ENCODE measurements at regions not wholly inside any gene's neighbourhood (a gene's known extent, or its start where the extent isn't known, plus 50 kb on each side); places are given as distances from the start of the nearest gene placed in this dataset.

DNA sequence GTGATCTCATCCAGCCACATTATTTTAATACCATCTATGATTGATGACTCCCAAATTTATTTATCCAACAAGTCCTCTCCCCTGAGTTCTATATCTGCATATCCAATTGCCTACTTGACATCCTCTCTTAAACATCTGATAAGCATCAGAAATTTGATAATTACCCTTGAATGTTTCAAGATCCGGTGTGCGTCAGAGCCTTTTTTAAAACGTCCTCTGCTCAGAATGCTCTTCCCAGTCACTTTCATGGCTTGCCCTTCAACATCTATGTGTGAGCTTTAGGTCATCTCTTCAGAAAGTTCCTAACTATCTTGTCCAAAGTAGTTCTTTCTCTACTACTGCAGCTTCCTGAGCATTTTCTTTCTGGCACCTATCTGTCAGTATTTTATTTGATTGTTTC lies 364.3 kb downstream of the PLPP3 start:
- DNase-seq, result no peak

DNA sequence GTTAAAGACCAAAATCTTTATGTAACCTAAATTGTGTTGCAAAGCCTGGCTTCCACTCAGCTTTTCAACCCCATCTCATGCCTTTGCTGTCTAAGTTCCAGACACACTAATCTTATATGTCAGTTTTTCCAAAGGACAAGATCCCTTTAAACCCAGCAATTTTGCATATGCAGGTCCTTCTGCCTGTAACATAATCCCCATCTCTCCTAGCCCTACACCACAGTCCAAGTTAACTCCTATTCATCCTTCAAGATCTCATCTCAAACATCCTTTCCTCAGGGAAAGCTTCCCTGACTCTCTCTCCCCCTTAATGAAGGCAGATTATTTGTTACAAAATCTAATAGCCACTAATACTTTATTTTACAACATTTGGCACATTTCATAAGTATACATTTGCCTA lies 366.3 kb downstream of the PLPP3 start:
- no peak for DNase-seq

DNA sequence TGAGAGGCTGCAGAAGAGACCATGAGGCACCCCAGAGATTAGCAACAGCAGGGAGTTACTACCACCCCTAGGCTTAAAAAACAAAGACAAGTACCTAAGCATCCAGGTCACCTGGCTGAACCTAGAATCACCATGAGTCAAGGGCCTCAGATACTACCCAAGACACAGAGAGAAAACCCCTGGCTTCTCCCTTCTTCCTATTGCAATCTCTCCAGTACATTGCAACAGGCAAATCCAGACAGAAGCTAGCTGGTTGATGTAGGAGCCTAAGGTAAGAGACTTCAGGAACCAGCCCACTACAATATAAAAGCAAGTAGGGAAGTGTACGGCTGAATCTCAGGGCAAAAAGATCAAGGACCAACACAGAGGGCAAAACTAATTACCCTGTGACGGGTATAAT lies 367.2 kb downstream of the PLPP3 start:
- no peak for DNase-seq

GRCh38 chr1:56206391-56206790 lies 373.0 kb downstream of the PLPP3 start:
- DNase-seq, result no peak

GRCh38 chr1:56204206-56204605 lies 375.2 kb downstream of the PLPP3 start:
- no peak for DNase-seq

DNA sequence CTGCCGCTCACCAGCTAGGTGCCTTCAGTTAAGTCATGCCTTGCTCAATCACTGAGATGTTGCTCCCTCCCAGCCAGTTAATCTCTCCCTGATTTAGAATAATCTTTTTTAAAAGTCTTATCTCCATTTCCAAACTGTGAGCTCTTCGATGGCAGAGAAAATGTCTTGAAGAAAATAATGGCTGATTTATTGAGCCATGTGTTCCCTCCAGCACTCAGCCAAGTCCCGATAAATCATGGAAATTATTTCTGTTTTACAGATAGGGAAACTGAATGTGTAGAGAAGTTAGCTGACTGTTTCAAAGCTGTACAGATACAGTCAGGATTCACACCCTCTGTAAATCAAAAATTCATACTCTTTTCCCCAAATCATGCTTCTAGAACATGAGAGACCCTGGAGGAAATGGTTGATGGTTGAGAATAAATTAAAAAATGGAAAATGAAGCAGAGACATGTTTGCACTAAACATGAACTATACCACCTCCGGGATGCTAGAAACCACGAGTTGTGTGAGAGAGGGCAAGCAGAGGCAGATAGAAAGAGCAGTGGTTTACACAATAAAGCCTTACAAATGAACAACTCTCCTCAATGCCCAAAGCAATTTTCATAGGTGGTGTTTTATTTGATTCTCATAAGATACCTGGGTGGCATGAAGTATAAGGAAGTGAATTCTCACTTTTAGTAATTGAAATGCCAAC lies 376.4 kb downstream of the PLPP3 start:
- DNase-seq, result no peak

- DNase-seq, result no peak
Observed at GRCh38 chr1:56202186-56202585, 377.2 kb downstream of the PLPP3 start.

GRCh38 chr1:56200896-56201295 lies 378.5 kb downstream of the PLPP3 start:
- DNase-seq, result no peak

GRCh38 chr1:56200442-56200841 lies 378.9 kb downstream of the PLPP3 start:
- no peak for DNase-seq

DNA sequence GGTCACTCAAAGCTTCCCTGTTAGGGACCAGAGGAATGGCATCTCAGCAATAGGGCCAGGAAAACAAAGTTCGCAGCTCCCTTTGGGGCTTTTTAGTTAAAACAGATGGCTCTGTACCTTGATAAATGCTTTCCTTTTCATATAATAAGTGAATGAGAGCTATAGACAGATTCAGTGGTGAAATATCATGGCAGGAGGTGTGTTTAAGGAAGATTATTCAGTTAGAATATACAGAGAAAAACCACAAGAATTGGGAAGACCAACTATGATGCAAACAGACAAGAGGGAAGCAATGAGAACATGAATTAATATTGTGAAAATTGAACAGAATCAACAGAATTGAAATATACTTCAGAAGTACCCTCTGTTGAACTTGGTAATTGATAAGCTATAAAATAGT lies 379.4 kb downstream of the PLPP3 start:
- no peak for DNase-seq

GRCh38 chr1:56199061-56199460 lies 380.3 kb downstream of the PLPP3 start:
- no peak for DNase-seq

DNA sequence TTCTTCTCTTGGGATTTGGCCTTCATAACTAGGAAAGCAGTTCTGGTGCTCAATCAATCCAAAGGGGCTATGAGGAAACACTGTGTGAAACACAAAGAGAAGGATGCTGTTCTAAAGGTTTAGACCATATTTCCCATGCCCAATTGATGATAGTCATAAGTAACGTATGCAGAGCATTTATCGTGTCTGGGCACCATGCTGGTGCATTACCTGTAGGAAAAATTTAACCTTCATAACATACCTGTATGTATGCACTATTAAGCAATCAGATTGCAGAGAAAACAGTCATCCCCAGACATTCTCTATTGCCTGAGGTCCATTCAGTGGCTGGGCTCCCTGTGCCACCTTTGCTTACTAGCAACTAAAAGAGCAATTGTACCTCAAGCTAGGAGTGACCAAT lies 381.4 kb downstream of the PLPP3 start:
- DNase-seq, result no peak

DNA sequence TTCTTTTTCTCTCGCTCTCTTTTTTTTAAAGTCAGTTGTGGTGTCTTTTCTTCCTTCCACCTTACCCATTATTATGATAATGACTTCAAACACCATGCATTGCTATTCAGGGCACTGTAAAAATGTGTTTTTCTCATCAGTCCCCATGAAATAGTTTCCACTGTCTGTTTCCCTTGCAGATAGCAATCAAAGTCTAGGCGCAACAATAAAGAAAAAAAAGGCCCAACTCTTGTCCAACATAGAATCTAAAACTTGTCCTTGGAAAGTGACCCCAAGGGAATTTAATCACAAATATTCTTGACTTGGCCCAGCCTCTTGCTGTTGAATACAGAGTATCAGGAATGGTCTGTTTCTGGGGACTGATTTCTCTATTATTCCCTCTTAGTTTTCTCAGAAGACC lies 382.5 kb downstream of the PLPP3 start:
- DNase-seq, result no peak

- DNase-seq, result no peak
Observed at GRCh38 chr1:56194701-56195300, 384.6 kb downstream of the PLPP3 start.

GRCh38 chr1:56193656-56194055 lies 385.7 kb downstream of the PLPP3 start:
- no peak for DNase-seq

DNA sequence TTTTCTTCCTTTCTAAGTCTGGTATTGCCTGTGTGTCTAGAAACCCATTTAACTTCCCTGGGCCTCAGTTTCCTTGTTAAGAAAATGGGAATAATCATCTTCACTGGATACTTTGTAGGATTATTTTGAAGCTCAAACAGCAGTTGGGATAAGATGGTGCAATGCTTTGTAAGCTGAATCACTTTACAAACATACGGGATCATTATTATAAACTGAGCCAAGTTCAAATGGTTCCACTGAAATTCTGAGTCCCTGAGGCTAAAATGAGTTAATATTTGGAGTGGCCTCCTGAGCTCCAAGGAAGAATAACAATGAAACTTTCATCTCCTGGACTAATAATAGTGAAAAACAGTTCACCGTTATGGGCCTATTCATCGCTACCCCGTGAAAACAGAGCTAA lies 388.0 kb downstream of the PLPP3 start:
- no peak for DNase-seq

DNA sequence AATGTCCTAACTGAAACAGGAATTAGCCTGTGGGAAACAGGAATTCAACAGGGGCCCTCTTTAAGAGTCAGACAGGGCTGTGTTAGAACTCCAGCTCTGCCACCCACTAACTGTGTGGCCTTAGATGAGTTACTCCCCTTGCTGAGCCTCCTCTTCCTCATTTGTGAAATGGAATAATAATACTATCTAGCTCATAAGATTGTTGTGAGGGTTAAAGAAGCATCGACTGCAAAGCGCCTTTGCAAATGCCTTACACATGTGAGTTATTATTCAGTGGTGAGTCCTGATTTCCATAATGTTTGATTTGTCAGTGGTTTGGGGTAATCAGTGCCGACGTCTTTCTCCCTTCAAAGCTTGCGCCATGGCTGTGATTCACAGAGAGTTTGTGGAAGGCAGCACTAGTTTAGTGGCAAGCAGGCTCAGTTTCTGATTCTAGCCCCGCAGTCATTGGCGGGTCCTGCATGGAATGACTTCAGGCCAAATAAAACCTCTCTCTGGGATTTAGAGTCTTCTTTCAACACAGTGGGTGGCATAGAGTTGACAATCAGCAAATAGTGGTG lies 388.5 kb downstream of the PLPP3 start:
- no peak for DNase-seq

DNA sequence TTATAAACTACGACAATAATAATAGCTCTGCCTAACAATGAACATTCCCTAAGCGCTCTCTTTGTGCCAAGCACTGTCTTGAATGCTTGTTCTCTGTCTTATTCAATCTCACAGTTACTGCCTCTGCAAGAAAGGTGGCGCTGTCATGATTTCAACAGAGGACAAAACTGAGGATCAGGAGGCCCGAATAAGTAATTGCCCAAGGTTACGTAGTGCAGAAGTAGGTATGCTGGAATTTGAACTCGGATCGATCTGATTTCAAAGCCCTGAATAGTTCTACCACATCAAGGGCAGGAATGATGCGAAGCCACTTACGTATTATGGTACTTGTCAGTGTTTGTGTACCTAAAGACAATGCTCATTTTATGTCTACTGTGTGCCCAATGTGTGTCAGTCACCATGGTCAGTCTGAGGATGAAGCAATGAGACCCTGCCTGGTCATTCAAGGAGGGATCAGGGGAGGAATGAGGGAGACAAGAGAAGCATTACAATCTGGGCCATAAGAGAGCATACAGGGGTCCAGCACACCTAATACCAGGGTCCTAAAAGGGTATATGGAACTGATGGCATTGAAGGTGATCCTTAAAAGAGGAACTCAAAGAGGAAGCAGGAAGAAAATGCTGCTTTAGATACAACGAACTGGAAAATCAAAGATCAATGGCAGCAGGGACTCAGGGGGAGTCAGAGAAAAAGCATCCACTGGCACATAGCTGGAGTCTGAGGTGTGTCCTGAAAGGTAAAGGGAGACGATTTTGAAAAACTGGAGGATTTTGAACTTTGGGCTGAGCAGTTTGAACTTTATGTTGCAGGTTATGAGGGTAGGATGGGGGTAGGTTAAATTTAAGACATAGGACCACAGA lies 389.2 kb downstream of the PLPP3 start:
- DNase-seq, result no peak

- no peak for DNase-seq
Observed at GRCh38 chr1:56189454-56189853, 389.9 kb downstream of the PLPP3 start.

DNA sequence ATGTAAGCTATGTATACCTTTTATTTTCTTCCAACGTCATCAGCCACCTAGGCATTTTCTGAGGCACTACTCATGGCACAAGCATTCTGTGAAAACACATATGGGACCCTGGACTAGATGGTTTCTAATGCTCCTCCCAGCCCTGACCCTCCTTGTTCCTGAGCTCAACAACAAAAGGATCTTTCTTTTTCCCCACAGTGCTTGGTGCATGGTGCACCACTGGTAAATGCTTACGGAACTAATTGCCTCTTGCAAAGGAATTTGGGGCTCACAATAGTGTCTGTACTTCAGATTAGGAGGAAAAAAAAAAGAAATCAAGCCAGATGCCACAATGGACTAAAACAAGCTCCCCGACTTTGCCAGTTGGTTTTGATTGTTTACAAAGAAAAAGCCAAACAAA lies 390.5 kb downstream of the PLPP3 start:
- DNase-seq, result no peak

DNA sequence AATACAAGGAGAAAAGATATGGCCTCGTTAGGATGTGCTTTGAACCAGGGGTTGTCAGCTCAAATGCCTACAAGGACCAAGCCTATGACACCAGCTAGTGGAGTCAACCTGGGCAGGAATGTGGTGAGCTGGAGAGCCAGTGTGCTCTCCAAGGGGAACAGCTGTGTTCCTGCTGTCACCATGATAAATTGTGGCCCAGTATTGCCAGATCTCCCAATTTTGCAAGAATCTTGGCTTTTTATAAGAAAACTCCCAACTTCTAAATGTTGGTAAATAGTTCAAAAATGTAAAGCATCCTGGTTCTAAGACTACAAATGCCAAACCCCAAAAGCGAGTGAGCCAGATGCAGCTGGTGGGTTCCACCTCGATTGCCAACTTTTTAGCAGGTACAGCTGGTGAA lies 391.1 kb downstream of the PLPP3 start:
- no peak for DNase-seq

- no peak for DNase-seq
Observed at GRCh38 chr1:56187405-56187804, 392.0 kb downstream of the PLPP3 start.

- no peak for DNase-seq
Observed at GRCh38 chr1:56185493-56185892, 393.9 kb downstream of the PLPP3 start.

- no peak for DNase-seq
Observed at GRCh38 chr1:56183151-56183550, 396.2 kb downstream of the PLPP3 start.
